Hepatocyte (in vitro differentiated cells): ENCODE measurements at regions not wholly inside any gene's neighbourhood (a gene's known extent, or its start where the extent isn't known, plus 50 kb on each side); places are given as distances from the start of the nearest gene placed in this dataset.

Source experiments
- DNase-seq: peaks from one replicate; pipeline ENCODE4 v3.0.0-alpha.2; 2016; ENCODE audit warnings: low spot score
- H2AFZ ChIP-seq: fragments of 200-600 bp; sonication (generic); 2 replicates; pipeline ENCODE4 v1.6.0; 2016; ENCODE audit warnings: antibody characterized with exemption, mild to moderate bottlenecking
- H3K27ac ChIP-seq: fragments of 200-600 bp; sonication (generic); 2 replicates; pipeline ENCODE4 v1.5.1; 2016; ENCODE audit warnings: mild to moderate bottlenecking
- H3K27me3 ChIP-seq: fragments of 200-600 bp; sonication (generic); 2 replicates; pipeline ENCODE4 v1.6.1; 2016
- H3K36me3 ChIP-seq: fragments of 200-600 bp; sonication (generic); replicated peaks from 2 replicates; pipeline ENCODE4 v1.5.1; 2016; ENCODE audit warnings: low read depth; ENCODE audit not compliant: insufficient read depth
- H3K4me1 ChIP-seq: fragments of 200-600 bp; sonication (generic); 2 replicates; pipeline ENCODE4 v1.5.1; 2016; ENCODE audit warnings: mild to moderate bottlenecking, moderate library complexity; ENCODE audit not compliant: insufficient read depth
- H3K4me2 ChIP-seq: fragments of 200-600 bp; sonication (generic); 2 replicates; pipeline ENCODE4 v1.6.0; 2016
- H3K4me3 ChIP-seq: fragments of 200-600 bp; sonication (generic); 2 replicates; pipeline ENCODE4 v1.5.1; 2016; ENCODE audit warnings: mild to moderate bottlenecking
- H3K79me2 ChIP-seq: fragments of 200-600 bp; sonication (generic); 2 replicates; pipeline ENCODE4 v1.6.0; 2017; ENCODE audit warnings: mild to moderate bottlenecking
- H3K9me2 ChIP-seq: fragments of 200-600 bp; sonication (generic); replicated peaks from 2 replicates; pipeline ENCODE4 v1.6.0; 2017; ENCODE audit warnings: mild to moderate bottlenecking; ENCODE audit not compliant: insufficient read depth
- H3K9me3 ChIP-seq: fragments of 200-600 bp; sonication (generic); 2 replicates; pipeline ENCODE4 v1.5.1; 2016; ENCODE audit warnings: low read depth, mild to moderate bottlenecking
- H4K20me1 ChIP-seq: fragments of 200-600 bp; sonication (generic); 2 replicates; pipeline ENCODE4 v1.6.0; 2016; ENCODE audit warnings: mild to moderate bottlenecking; ENCODE audit not compliant: insufficient read depth, poor library complexity, severe bottlenecking
- EZH2 ChIP-seq: fragments of 200-600 bp; sonication (generic); IDR thresholded peaks from 2 replicates; pipeline ENCODE4 v1.6.1; 2016; ENCODE audit warnings: antibody characterized with exemption, mild to moderate bottlenecking, borderline replicate concordance
- EZH2phosphoT487 ChIP-seq: fragments of 200-600 bp; sonication (generic); IDR thresholded peaks from one replicate; pipeline ENCODE4 v1.6.1; 2018; ENCODE audit warnings: antibody characterized with exemption, mild to moderate bottlenecking, low read depth, moderate library complexity; ENCODE audit not compliant: unreplicated experiment, severe bottlenecking
- WGBS: methylation state at CpG from one replicate; pipeline ENCODE4 v1.1.6; 2016; ENCODE audit warnings: low lambda C conversion rate; ENCODE audit errors: missing lambda C conversion rate; 5-methylcytosine and 5-hydroxymethylcytosine counted together
- TF ChIP-seq, protein P1 (sequence below): fragments of 200-600 bp; sonication (generic); IDR thresholded peaks from 2 replicates; pipeline ENCODE4 v1.5.1; 2016; ENCODE audit warnings: antibody characterized with exemption, mild to moderate bottlenecking; ENCODE audit not compliant: poor library complexity

DNA sequence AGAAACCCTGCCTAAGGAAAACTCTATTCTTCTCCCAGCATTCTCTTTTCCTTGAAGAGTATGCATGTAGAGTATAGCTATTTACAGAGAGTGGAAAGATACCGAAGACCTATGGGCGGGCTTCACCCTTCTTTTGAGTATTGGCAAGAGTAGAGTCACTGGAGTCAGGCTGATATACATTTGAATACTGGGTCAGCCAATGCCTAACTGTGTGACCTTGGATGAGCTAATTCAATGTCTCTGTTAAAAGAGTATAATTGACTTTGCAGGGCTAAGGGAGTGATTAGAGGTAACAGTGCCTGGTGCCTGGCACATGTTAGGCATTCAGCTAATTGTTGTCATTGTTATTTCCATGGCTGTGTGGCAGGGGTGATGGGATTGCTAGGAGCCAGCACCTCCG, 75.6 kb downstream of the TUSC7 start:
- no peak for DNase-seq
- H3K27me3 ChIP-seq = no peaks in the 10 kb centered on the region
- H2AFZ ChIP-seq = no peak overlapping the region
- H3K9me3 ChIP-seq = no peaks in the 10 kb centered on the region
- H3K9me2 ChIP-seq = no peaks in the 10 kb centered on the region
- H3K4me1 ChIP-seq = no peaks in the 10 kb centered on the region
- no peak for TF ChIP-seq EZH2phosphoT487
- no peak for TF ChIP-seq EZH2
- TF ChIP-seq, protein P1, sequence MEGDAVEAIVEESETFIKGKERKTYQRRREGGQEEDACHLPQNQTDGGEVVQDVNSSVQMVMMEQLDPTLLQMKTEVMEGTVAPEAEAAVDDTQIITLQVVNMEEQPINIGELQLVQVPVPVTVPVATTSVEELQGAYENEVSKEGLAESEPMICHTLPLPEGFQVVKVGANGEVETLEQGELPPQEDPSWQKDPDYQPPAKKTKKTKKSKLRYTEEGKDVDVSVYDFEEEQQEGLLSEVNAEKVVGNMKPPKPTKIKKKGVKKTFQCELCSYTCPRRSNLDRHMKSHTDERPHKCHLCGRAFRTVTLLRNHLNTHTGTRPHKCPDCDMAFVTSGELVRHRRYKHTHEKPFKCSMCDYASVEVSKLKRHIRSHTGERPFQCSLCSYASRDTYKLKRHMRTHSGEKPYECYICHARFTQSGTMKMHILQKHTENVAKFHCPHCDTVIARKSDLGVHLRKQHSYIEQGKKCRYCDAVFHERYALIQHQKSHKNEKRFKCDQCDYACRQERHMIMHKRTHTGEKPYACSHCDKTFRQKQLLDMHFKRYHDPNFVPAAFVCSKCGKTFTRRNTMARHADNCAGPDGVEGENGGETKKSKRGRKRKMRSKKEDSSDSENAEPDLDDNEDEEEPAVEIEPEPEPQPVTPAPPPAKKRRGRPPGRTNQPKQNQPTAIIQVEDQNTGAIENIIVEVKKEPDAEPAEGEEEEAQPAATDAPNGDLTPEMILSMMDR = no peak
- H4K20me1 ChIP-seq = no peaks in the 10 kb centered on the region
- H3K27ac ChIP-seq = no peak overlapping the region
- 78% methylated on average over 3 of the region's 3 CpGs for WGBS
- H3K4me3 ChIP-seq = no peak overlapping the region
- no peak overlapping the region for H3K4me2 ChIP-seq
- H3K79me2 ChIP-seq = no peaks in the 10 kb centered on the region
- H3K36me3 ChIP-seq = no peaks in the 10 kb centered on the region

DNA sequence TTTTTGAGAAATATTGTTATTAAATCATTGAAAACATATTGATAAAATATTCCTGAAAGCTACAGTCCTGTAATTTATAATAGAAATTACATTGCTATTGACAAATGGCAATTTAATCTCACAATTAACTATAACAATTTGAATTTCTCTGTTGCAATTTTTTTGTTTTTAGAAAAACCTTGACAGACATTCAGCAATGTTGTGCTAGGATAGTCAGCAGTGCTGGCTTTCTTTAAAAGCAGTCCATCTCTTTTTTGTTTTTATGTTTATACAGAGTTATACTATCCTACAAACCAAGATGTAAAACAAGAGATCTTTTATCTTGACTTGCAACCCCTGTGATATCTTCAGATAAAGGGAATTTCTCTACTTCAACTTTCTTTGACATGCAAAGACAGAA, 93.1 kb downstream of the TUSC7 start:
- no peaks in the 10 kb centered on the region for H4K20me1 ChIP-seq
- H3K4me1 ChIP-seq = no peaks in the 10 kb centered on the region
- H3K4me2 ChIP-seq = no peak overlapping the region
- no peaks in the 10 kb centered on the region for H3K9me3 ChIP-seq
- no peak overlapping the region for H3K27ac ChIP-seq
- DNase-seq = no peak
- no peaks in the 10 kb centered on the region for H3K79me2 ChIP-seq
- H2AFZ ChIP-seq = no peak overlapping the region
- no peaks in the 10 kb centered on the region for H3K27me3 ChIP-seq
- no peaks in the 10 kb centered on the region for H3K36me3 ChIP-seq
- TF ChIP-seq EZH2phosphoT487 (no peak), EZH2 (no peak)
- TF ChIP-seq, protein P1 = no peak
- H3K4me3 ChIP-seq = no peak overlapping the region
- no peaks in the 10 kb centered on the region for H3K9me2 ChIP-seq

DNA sequence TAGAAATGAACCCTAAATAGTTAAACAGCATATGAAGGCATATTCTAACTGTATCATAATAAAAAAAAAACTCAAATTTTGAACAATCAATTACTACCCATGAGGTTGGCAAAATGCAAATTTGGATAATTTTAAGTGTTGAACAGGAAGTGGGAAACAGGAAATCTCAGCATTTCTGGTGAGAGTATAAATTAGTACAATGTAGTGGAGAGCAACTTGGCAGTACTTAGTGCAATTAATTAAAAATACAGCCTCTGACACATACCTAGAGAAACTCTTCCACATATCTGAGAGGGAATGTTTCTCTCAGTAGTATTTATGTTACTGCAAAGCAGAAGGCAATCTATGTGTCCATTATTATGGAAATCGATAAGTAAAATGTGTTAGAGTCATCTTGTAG, 96.8 kb downstream of the TUSC7 start:
- no peaks in the 10 kb centered on the region for H3K9me2 ChIP-seq
- H4K20me1 ChIP-seq = no peaks in the 10 kb centered on the region
- H3K27me3 ChIP-seq = no peaks in the 10 kb centered on the region
- H3K27ac ChIP-seq = no peak overlapping the region
- H3K4me3 ChIP-seq = no peak overlapping the region
- no peaks in the 10 kb centered on the region for H3K36me3 ChIP-seq
- H3K4me1 ChIP-seq = no peaks in the 10 kb centered on the region
- H3K4me2 ChIP-seq = no peak overlapping the region
- no peak overlapping the region for H2AFZ ChIP-seq
- no peaks in the 10 kb centered on the region for H3K9me3 ChIP-seq
- WGBS = 100% methylated on average over 1 of the region's 1 CpG
- DNase-seq = no peak
- no peak for TF ChIP-seq EZH2phosphoT487
- no peak for TF ChIP-seq EZH2
- TF ChIP-seq, protein P1 = no peak
- no peaks in the 10 kb centered on the region for H3K79me2 ChIP-seq

DNA sequence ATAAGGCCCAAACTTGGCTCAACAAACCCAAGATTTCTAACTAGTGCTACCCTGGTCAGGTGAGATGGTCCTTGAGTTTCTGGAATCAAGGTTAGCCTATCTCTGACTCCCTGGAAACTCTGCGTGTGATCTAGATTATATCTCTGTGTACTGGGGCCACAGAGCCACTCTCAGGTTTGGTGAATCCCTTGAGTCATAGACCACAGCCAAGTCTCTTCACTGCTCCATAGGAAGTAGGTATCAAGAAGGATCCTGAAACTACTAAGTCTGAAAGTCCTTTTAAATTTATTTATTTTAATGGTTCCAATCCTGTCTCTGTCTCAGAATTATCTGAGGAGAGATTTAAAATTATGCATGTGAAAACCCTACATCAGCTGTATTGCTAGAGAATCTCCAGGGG, 99.1 kb downstream of the TUSC7 start:
- Histone ChIP-seq H2AFZ (no peak overlapping the region), H3K4me1 (no peaks in the 10 kb centered on the region), H3K79me2 (no peaks in the 10 kb centered on the region), H3K9me2 (no peaks in the 10 kb centered on the region), H3K9me3 (no peaks in the 10 kb centered on the region), H3K27ac (no peak overlapping the region), H4K20me1 (no peaks in the 10 kb centered on the region), H3K36me3 (no peaks in the 10 kb centered on the region), H3K4me2 (no peak overlapping the region), H3K27me3 (no peaks in the 10 kb centered on the region), H3K4me3 (no peak overlapping the region)
- WGBS = 100% methylated on average over 1 of the region's 1 CpG
- DNase-seq = no peak
- TF ChIP-seq, protein P1 = no peak
- no peak for TF ChIP-seq EZH2
- TF ChIP-seq EZH2phosphoT487 = no peak
